ENCODE measurements at regions not wholly inside any gene's neighbourhood (a gene's known extent, or its start where the extent isn't known, plus 50 kb on each side); places are given as distances from the start of the nearest gene placed in this dataset.

DNA sequence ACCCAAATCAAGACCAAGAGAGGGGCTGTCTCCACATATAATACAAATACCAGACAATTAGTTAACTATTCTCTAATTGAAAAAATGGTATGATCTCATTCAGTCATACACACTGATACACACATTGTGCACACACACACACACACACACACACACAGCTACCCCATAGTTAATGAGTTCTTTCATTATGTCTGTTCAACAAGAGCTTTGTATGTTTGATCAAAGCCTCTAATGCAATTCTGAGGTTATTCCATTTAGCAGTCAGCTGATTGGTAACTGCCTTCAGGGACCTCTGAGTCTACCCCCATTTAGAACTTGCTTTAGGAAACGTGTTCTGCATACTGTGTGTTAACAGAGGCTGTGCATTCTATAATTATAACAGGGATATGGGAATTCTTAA, 741.4 kb upstream of the LRRTM4 start:
- TF ChIP-seq, protein P1, sequence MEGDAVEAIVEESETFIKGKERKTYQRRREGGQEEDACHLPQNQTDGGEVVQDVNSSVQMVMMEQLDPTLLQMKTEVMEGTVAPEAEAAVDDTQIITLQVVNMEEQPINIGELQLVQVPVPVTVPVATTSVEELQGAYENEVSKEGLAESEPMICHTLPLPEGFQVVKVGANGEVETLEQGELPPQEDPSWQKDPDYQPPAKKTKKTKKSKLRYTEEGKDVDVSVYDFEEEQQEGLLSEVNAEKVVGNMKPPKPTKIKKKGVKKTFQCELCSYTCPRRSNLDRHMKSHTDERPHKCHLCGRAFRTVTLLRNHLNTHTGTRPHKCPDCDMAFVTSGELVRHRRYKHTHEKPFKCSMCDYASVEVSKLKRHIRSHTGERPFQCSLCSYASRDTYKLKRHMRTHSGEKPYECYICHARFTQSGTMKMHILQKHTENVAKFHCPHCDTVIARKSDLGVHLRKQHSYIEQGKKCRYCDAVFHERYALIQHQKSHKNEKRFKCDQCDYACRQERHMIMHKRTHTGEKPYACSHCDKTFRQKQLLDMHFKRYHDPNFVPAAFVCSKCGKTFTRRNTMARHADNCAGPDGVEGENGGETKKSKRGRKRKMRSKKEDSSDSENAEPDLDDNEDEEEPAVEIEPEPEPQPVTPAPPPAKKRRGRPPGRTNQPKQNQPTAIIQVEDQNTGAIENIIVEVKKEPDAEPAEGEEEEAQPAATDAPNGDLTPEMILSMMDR (IDR thresholded peaks at IDR 0.05; ENCODE audit: unreplicated experiment in 3 of 3), result no peak

DNA sequence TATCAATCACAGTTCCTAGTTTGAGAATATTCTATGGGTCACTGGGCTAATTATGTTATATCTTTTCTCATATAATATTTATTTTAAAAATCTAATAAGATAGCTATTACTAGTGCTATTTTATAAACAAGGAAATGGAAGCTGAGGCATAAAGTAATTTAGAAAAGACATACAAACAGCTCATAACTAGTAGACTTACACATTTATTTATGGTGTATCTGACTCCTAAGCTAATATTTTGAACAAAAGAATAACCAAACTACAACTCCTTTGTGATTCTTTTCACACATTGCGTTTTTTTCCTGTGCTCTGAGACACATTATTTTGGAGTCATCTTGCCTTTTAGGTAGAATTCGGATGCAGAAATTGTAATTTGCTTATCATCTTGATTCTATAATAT, 742.0 kb upstream of the LRRTM4 start:
- H3K9me3 Mint-ChIP-seq, result no peaks in the 10 kb centered on the region
- peaks cover 8% of the 10 kb centered on the region for H3K4me1 Mint-ChIP-seq
- H3K27ac Mint-ChIP-seq, result no peak overlapping the region

More for the DNA sequence above, 741.4 kb upstream of the LRRTM4 start:
- Mint-ChIP-seq H3K9me3 (no peaks in the 10 kb centered on the region), H3K27ac (peak overlapping the region in 1 of 3 experiments; percentile 14), H3K4me1 (peaks cover 8% of the 10 kb centered on the region), H3K4me3 (no peak overlapping the region), H3K36me3 (ENCODE audit: low read depth) (no peaks in the 10 kb centered on the region), H3K27me3 (ENCODE audit: low read depth) (no peaks in the 10 kb centered on the region)

DNA sequence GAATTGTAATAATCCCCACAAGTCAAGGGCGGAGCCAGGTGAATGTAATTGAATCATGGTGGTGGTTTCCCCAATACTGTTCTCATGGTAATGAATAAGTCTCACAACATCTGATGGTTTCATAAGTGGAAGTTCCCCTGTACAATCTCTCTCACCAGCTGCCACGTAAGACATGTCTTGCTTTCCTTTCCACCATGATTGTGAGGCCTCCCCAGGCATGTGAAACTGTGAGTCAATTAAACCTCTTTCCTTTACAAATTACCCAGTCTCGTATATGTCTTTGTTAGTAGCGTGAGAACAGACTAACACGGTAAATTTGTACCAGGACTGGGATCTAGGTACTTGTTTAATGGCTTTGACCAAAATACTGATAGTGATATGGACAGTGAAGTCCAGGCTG, 744.3 kb upstream of the REG3G start:
- H3K4me3 Mint-ChIP-seq, result no peak overlapping the region
- H3K9me3 Mint-ChIP-seq, result peaks cover 6% of the 10 kb centered on the region
- peaks cover 3% of the 10 kb centered on the region for H3K27me3 Mint-ChIP-seq (ENCODE audit: low read depth)
- no peak overlapping the region for H3K27ac Mint-ChIP-seq
- no peaks in the 10 kb centered on the region for H3K4me1 Mint-ChIP-seq
- H3K36me3 Mint-ChIP-seq (ENCODE audit: low read depth), result no peaks in the 10 kb centered on the region
- TF ChIP-seq, protein P1 (IDR thresholded peaks at IDR 0.05; ENCODE audit: unreplicated experiment in 3 of 3), result no peak

More for the DNA sequence above, 742.0 kb upstream of the LRRTM4 start:
- no peaks in the 10 kb centered on the region for H3K27me3 Mint-ChIP-seq (ENCODE audit: low read depth)
- no peak overlapping the region for H3K4me3 Mint-ChIP-seq
- no peaks in the 10 kb centered on the region for H3K36me3 Mint-ChIP-seq (ENCODE audit: low read depth)
- TF ChIP-seq, protein P1 (IDR thresholded peaks at IDR 0.05; ENCODE audit: unreplicated experiment in 3 of 3), result no peak

DNA sequence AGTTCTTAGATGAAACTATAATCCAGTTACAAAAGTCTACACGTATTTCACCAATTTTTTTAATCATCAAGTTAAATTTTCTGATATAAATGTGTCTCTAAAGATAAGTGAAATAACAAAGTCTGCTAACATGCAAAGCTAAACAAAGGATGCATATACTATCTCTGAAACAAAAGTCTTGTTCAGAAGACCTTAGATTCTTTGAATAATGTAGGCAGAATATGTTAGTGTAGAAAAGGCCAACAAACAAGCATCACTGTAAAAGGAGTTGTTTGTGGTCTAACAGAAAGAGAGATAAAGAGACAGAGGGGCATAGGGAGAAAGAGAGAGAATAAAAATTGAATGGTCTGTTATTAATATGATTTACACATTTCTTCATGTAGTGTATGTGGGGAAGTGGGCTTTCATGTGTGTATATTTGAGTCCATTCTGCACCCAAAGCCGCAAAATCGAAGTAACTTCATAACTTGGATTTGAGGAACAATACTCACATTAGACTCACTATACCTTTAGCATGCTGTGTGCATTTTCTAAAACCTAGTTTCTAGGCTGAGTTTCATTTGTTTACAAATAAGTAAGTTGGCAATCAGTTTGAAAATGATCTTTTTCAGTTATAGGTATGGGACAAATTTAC, 734.8 kb upstream of the REG3G start:
- Mint-ChIP-seq H3K27me3 (ENCODE audit: low read depth) (no peaks in the 10 kb centered on the region), H3K36me3 (ENCODE audit: low read depth) (no peaks in the 10 kb centered on the region), H3K4me1 (no peaks in the 10 kb centered on the region), H3K9me3 (no peaks in the 10 kb centered on the region), H3K27ac (no peak overlapping the region), H3K4me3 (no peak overlapping the region)
- TF ChIP-seq, protein P1 (IDR thresholded peaks at IDR 0.05; ENCODE audit: unreplicated experiment in 3 of 3), result no peak

DNA sequence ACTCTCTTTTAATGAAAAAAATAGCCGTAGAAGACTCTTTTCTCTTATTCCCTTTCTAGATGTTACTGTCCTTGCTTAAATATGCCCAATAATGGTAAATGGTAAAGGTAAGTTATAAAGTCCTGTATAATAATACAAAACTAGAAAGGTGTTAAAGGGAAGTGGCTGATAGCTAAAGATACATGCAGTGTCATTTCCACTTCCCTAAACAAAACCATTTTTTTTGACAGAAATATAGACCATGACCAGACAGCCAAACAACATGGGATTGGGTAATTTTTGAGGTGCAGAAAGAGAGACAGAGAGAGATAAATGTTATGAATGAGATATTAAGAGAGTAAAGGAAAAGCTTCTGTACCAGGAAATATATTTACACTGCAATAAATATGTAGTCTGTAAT, 731.7 kb upstream of the REG3G start:
- Mint-ChIP-seq H3K9me3 (no peaks in the 10 kb centered on the region), H3K27me3 (ENCODE audit: low read depth) (no peaks in the 10 kb centered on the region), H3K4me1 (no peaks in the 10 kb centered on the region), H3K27ac (no peak overlapping the region), H3K36me3 (ENCODE audit: low read depth) (no peaks in the 10 kb centered on the region), H3K4me3 (no peak overlapping the region)
- TF ChIP-seq, protein P1 (IDR thresholded peaks at IDR 0.05; ENCODE audit: unreplicated experiment in 3 of 3), result no peak

DNA sequence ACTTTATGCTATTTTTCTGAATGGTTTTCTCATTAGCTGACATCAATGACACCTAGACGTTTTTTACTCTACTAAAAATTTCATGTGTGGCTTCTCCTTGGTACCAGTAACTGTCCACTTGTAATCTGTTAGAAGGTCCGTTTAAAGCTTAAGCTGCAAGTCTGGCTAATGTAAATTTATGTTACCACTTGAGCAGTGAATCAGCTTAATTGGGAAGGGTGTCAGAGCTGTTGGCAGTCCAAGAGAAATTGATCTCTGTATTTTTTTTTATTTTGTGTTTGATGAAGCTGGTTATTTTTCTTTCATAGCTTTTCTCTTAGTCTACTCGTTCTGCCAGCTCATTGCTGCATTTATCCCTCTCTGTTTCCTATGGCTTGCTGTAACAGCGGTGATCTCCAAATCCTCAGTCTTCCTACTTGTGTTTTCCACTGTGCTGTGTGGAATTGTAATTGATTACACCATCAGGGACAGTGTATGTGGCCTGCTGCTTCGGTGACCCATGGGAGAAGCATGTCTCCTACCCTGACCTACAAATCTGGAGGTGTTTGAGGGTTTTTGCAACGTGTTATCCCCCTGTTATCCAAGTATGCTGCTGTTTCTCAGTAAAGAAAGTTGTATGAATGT, 724.2 kb upstream of the REG3G start:
- no peaks in the 10 kb centered on the region for H3K9me3 Mint-ChIP-seq
- TF ChIP-seq, protein P1 (IDR thresholded peaks at IDR 0.05; ENCODE audit: unreplicated experiment in 3 of 3), result no peak
- no peaks in the 10 kb centered on the region for H3K36me3 Mint-ChIP-seq (ENCODE audit: low read depth)
- H3K4me3 Mint-ChIP-seq, result no peak overlapping the region
- no peak overlapping the region for H3K27ac Mint-ChIP-seq
- H3K27me3 Mint-ChIP-seq (ENCODE audit: low read depth), result no peaks in the 10 kb centered on the region
- H3K4me1 Mint-ChIP-seq, result no peaks in the 10 kb centered on the region

All from nephron (organoid).